Activated effector memory CD4-positive, alpha-beta T cell treated with Interleukin-2 at 50 U/mL for 16 hours (primary cell): ENCODE measurements at regions not wholly inside any gene's neighbourhood (a gene's known extent, or its start where the extent isn't known, plus 50 kb on each side); places are given as distances from the start of the nearest gene placed in this dataset.

Experiments used
- DNase-seq: peaks from one replicate; pipeline ENCODE4 v3.0.0-alpha.2; 2020

GRCh38 chr2:146239392-146240135 is 1605.3 kb upstream of the ACVR2A start:
- no peak for DNase-seq

GRCh38 chr2:146238254-146238966 is 1606.4 kb upstream of the ACVR2A start:
- DNase-seq: no peak

GRCh38 chr2:146235158-146235557 is 1609.7 kb upstream of the ACVR2A start:
- DNase-seq: no peak

GRCh38 chr2:146229508-146230155 is 1615.2 kb upstream of the ACVR2A start:
- DNase-seq: no peak

GRCh38 chr2:146228466-146229058 is 1616.3 kb upstream of the ACVR2A start:
- no peak for DNase-seq

- DNase-seq: no peak
Observed at GRCh38 chr2:146228020-146228393, 1616.8 kb upstream of the ACVR2A start.

- DNase-seq: no peak
Observed at GRCh38 chr2:146227152-146228019, 1617.4 kb upstream of the ACVR2A start.

- DNase-seq: no peak
Observed at GRCh38 chr2:146226077-146226476, 1618.8 kb upstream of the ACVR2A start.

- no peak for DNase-seq
Observed at GRCh38 chr2:146221826-146222225, 1623.0 kb upstream of the ACVR2A start.

- no peak for DNase-seq
Observed at GRCh38 chr2:146220957-146221356, 1623.9 kb upstream of the ACVR2A start.

GRCh38 chr2:146214394-146214929 is 1630.4 kb upstream of the ACVR2A start:
- no peak for DNase-seq

GRCh38 chr2:146213674-146214073 is 1631.2 kb upstream of the ACVR2A start:
- no peak for DNase-seq

GRCh38 chr2:146212602-146213001 is 1632.2 kb upstream of the ACVR2A start:
- DNase-seq: no peak

GRCh38 chr2:146209842-146210275 is 1635.0 kb upstream of the ACVR2A start:
- DNase-seq: no peak

GRCh38 chr2:146207901-146208300 is 1636.9 kb upstream of the ACVR2A start:
- DNase-seq: no peak

- DNase-seq: no peak
Observed at GRCh38 chr2:146207417-146207816, 1637.4 kb upstream of the ACVR2A start.

- no peak for DNase-seq
Observed at GRCh38 chr2:146203064-146203624, 1641.7 kb upstream of the ACVR2A start.

- DNase-seq: no peak
Observed at GRCh38 chr2:146193619-146194018, 1651.2 kb upstream of the ACVR2A start.

- DNase-seq: no peak
Observed at GRCh38 chr2:146189541-146189940, 1655.3 kb upstream of the ACVR2A start.

GRCh38 chr2:146173934-146174333 is 1654.0 kb upstream of the ZEB2 start:
- DNase-seq: no peak

- no peak for DNase-seq
Observed at GRCh38 chr2:146161256-146161882, 1641.5 kb upstream of the ZEB2 start.
